ENCODE measurements at regions not wholly inside any gene's neighbourhood (a gene's known extent, or its start where the extent isn't known, plus 50 kb on each side); places are given as distances from the start of the nearest gene placed in this dataset.

- no peak for TF ChIP-seq CTCF (IDR thresholded peaks at IDR 0.05)
- TF ChIP-seq POLR2A (IDR thresholded peaks at IDR 0.05): no peak
Measured at GRCh38 chr6:102327697-102328225, 934.3 kb downstream of the GRIK2 start.
